Femur (tissue), 1 donor: ENCODE measurements at regions not wholly inside any gene's neighbourhood (a gene's known extent, or its start where the extent isn't known, plus 50 kb on each side); places are given as distances from the start of the nearest gene placed in this dataset.

Source experiments
- DNase-seq: peaks from one replicate; pipeline ENCODE4 v3.0.0-alpha.2; 2017

GRCh38 chr2:144074450-144074849 lies 445.5 kb downstream of the ZEB2 start:
- DNase-seq: no peak

- DNase-seq: no peak
Measured at GRCh38 chr2:144071461-144071860, 448.5 kb downstream of the ZEB2 start.

- DNase-seq: no peak
Measured at GRCh38 chr2:144067506-144067905, 452.4 kb downstream of the ZEB2 start.

- DNase-seq: no peak
Measured at GRCh38 chr2:144063602-144064001, 456.3 kb downstream of the ZEB2 start.

GRCh38 chr2:144054911-144055310 lies 465.0 kb downstream of the ZEB2 start:
- DNase-seq: no peak

- no peak for DNase-seq
Measured at GRCh38 chr2:144052083-144052482, 467.8 kb downstream of the ZEB2 start.

- DNase-seq: no peak
Measured at GRCh38 chr2:144049137-144049536, 470.8 kb downstream of the ZEB2 start.

- DNase-seq: no peak
Measured at GRCh38 chr2:144048631-144049060, 471.3 kb downstream of the ZEB2 start.

GRCh38 chr2:144042751-144043150 lies 477.2 kb downstream of the ZEB2 start:
- DNase-seq: no peak

- DNase-seq: no peak
Measured at GRCh38 chr2:144041612-144042011, 478.3 kb downstream of the ZEB2 start.

- DNase-seq: no peak
Measured at GRCh38 chr2:144040834-144041233, 479.1 kb downstream of the ZEB2 start.

- no peak for DNase-seq
Measured at GRCh38 chr2:144032566-144032965, 487.4 kb downstream of the ZEB2 start.

- DNase-seq: no peak
Measured at GRCh38 chr2:144030791-144031190, 489.1 kb downstream of the ZEB2 start.

GRCh38 chr2:144027593-144027992 lies 492.3 kb downstream of the ZEB2 start:
- no peak for DNase-seq

GRCh38 chr2:144026753-144027152 lies 493.2 kb downstream of the ZEB2 start:
- no peak for DNase-seq

GRCh38 chr2:144020047-144020446 lies 499.9 kb downstream of the ZEB2 start:
- DNase-seq: no peak

GRCh38 chr2:144015655-144016245 lies 504.2 kb downstream of the ZEB2 start:
- no peak for DNase-seq

GRCh38 chr2:144015036-144015435 lies 504.9 kb downstream of the ZEB2 start:
- no peak for DNase-seq

GRCh38 chr2:144014103-144014502 lies 505.8 kb downstream of the ZEB2 start:
- DNase-seq: no peak

GRCh38 chr2:144012304-144012703 lies 507.6 kb downstream of the ZEB2 start:
- no peak for DNase-seq

GRCh38 chr2:144011553-144011952 lies 508.4 kb downstream of the ZEB2 start:
- DNase-seq: no peak

- no peak for DNase-seq
Measured at GRCh38 chr2:144011098-144011497, 508.8 kb downstream of the ZEB2 start.

- DNase-seq: no peak
Measured at GRCh38 chr2:144010096-144010836, 509.7 kb downstream of the ZEB2 start.

- no peak for DNase-seq
Measured at GRCh38 chr2:144006139-144006538, 513.8 kb downstream of the ZEB2 start.

- DNase-seq: no peak
Measured at GRCh38 chr2:144004742-144005141, 515.2 kb downstream of the ZEB2 start.
